ENCODE measurements at regions not wholly inside any gene's neighbourhood (a gene's known extent, or its start where the extent isn't known, plus 50 kb on each side); places are given as distances from the start of the nearest gene placed in this dataset.
"Not testable (repeated sequence)": the region's sequence is repeated elsewhere in the genome, so short reads cannot be mapped to it uniquely, and the experiment has no call there.

DNA sequence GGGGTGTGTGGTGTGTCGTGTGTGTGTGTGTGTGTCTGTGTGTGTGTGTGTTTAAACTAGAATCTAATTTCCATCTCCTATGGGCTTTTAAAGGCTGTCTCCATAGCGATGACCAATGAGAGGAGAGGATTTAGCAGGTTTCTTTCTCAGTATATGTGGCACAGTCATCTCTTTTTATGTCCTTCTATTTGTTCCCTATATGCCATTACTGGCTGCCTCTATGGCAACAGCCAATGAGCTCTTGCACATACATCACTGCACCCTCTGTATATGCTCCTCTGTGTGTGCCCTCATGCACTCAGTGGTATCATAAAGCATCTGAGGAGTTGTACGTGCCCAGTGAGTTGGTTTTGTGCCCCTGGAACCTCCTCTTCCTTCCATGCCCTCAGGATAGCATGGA lies 107.6 kb downstream of the GPR85 start:
- TF ChIP-seq, protein P1, sequence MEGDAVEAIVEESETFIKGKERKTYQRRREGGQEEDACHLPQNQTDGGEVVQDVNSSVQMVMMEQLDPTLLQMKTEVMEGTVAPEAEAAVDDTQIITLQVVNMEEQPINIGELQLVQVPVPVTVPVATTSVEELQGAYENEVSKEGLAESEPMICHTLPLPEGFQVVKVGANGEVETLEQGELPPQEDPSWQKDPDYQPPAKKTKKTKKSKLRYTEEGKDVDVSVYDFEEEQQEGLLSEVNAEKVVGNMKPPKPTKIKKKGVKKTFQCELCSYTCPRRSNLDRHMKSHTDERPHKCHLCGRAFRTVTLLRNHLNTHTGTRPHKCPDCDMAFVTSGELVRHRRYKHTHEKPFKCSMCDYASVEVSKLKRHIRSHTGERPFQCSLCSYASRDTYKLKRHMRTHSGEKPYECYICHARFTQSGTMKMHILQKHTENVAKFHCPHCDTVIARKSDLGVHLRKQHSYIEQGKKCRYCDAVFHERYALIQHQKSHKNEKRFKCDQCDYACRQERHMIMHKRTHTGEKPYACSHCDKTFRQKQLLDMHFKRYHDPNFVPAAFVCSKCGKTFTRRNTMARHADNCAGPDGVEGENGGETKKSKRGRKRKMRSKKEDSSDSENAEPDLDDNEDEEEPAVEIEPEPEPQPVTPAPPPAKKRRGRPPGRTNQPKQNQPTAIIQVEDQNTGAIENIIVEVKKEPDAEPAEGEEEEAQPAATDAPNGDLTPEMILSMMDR (IDR thresholded peaks at IDR 0.05), result not testable (repeated sequence)
- not testable (repeated sequence) for TF ChIP-seq POLR2A (IDR thresholded peaks at IDR 0.05)

Data from esophagus squamous epithelium (tissue), 4 donors.